Right cardiac atrium (tissue), 5 donors: ENCODE measurements at regions not wholly inside any gene's neighbourhood (a gene's known extent, or its start where the extent isn't known, plus 50 kb on each side); places are given as distances from the start of the nearest gene placed in this dataset.

Experiments used
- ATAC-seq, 2 donors: fragments of 200-7000 bp; cut with Tn5 transposase; one replicate each; pipeline versions ENCODE4 v1.8.0 to v1.9.1; 2020; ENCODE audit warnings: moderate library complexity in 2 of 2, mild to moderate bottlenecking in 1 of 2
- DNase-seq, 3 donors: peaks; one replicate each; pipeline ENCODE4 v3.0.0-alpha.2; 2020
- H3K27ac ChIP-seq: one replicate; pipeline ENCODE4 v1.5.1; 2013; ENCODE audit warnings: mild to moderate bottlenecking, low read length, control low read depth, moderate library complexity
- H3K27me3 ChIP-seq: one replicate; pipeline ENCODE4 v1.6.1; 2013; ENCODE audit not compliant: control insufficient read depth, insufficient read depth
- H3K4me1 ChIP-seq: one replicate; pipeline ENCODE4 v1.6.1; 2013; ENCODE audit warnings: low read length; ENCODE audit not compliant: control insufficient read depth, insufficient read depth
- H3K4me3 ChIP-seq: one replicate; pipeline ENCODE4 v1.5.1; 2013; ENCODE audit warnings: low read length, control low read depth
- H3K9me3 ChIP-seq: one replicate; pipeline ENCODE4 v1.6.1; 2013; ENCODE audit warnings: low read length; ENCODE audit not compliant: control insufficient read depth
- WGBS: extraction: QIAGEN DNeasy Blood & Tissue Kit; methylation state at CpG from one replicate; pipeline ENCODE4 v1.1.7; 2013; 5-methylcytosine and 5-hydroxymethylcytosine counted together
- intact Hi-C, 4 donors: fragments of 100-400 bp; cut with DNase I; formaldehyde crosslinking; loops; one replicate each; pipeline versions ENCODE4 v1.11.0 to v1.14.0; 2022 to 2023
- donor health status: healthy with polysubstance abuse.
- donor health status: DM: no; HTN: yes; CAD: no.
- donor health status: DM: no; HTN: no; CAD: no.
- donor health status: DM: no; HTN: yes; CAD: no; lungs with severe emphysema.
- donor health status: DM: yes; HTN: yes; CAD: no.

DNA sequence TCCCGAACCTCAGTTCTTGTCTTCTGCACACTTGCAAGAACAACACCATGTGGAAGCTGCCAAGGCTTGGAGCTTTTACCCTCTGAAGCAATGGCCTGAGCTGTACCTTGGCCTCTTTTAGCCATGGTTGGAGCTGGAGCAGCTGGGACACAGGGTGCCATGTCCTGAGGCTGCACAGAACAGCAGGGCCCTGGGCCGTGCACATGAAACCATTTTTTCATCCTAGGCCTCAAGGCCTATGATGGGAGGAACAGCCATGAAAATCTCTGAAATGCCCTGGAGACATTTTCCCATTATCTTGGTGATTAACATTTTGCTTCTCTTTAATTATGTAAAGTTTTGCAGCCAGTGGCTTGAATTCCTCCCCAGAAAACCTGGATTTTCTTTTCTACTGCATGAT is 817.8 kb upstream of the CXADR start:
- no peak overlapping the region for H3K27ac ChIP-seq
- no peaks in the 10 kb centered on the region for H3K27me3 ChIP-seq
- H3K4me1 ChIP-seq = no peaks in the 10 kb centered on the region
- no peaks in the 10 kb centered on the region for H3K9me3 ChIP-seq
- H3K4me3 ChIP-seq = no peak overlapping the region
- 91% methylated on average over 2 of the region's 2 CpGs for WGBS
- ATAC-seq (no peak), DNase-seq (no peak)
- intact Hi-C loops = no loop called here

DNA sequence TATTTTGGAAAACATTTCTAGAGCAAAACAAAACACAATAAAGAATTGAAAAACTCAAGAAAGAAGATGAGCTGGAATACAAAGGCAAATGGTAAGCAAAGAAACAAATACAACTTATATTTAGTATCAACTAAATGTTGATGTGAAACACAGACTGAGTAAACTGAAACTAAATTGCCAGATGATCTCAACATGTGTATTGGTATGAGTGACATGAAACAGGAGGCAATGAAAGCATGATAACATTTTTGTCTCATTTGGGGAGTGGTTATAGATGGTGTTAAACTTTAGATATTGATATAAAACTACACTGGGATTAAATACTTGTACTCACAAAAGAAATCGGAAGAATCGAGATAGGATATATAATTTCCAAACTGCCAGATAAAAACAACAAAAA is 805.6 kb upstream of the CXADR start:
- intact Hi-C loops = no loop called here
- 67% methylated on average over 2 of the region's 2 CpGs for WGBS
- Histone ChIP-seq H3K4me3 (no peak overlapping the region), H3K27ac (no peak overlapping the region), H3K9me3 (no peaks in the 10 kb centered on the region), H3K27me3 (no peaks in the 10 kb centered on the region), H3K4me1 (no peaks in the 10 kb centered on the region)
- DNase-seq (no peak), ATAC-seq (no peak)

DNA sequence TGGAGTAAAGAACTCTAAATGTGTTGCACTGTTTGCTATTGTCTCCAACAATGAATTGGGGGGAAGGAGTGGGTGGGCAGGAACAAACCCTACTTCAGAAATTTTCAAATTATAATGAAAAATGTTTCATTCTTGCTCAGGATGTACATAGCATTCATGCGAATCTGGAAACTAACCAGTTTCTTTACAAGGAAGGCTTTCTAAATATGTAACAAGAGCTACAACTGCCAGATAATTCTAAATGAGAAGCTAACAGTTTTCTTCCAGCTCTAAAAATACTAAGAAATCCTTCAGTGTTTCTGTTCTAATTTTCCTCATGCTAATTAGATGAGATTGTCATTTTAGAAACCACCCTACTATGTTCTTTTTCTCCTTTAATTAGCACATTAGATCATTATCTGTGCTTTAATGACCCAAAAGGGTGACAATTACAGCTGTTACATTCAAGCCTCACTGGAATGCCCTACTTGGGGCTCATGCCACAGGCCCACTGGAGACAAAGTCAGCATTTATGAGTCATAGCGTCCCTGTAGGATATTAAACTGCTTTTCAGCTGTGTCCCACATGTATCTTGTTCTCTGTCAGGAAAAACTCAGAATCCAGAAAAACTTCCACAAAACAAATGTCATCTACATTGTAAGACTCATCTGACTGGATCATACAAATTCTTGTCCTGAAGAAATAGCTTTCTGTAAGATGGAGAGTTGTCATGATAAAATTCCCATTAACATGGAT is 804.6 kb upstream of the CXADR start:
- no peak overlapping the region for H3K4me3 ChIP-seq
- DNase-seq (no peak), ATAC-seq (peak; percentile 68 to 76)
- WGBS = 55% methylated on average over 2 of the region's 2 CpGs
- no peaks in the 10 kb centered on the region for H3K4me1 ChIP-seq
- no peaks in the 10 kb centered on the region for H3K27me3 ChIP-seq
- no peaks in the 10 kb centered on the region for H3K9me3 ChIP-seq
- H3K27ac ChIP-seq = no peak overlapping the region
- intact Hi-C loops = no loop called here

DNA sequence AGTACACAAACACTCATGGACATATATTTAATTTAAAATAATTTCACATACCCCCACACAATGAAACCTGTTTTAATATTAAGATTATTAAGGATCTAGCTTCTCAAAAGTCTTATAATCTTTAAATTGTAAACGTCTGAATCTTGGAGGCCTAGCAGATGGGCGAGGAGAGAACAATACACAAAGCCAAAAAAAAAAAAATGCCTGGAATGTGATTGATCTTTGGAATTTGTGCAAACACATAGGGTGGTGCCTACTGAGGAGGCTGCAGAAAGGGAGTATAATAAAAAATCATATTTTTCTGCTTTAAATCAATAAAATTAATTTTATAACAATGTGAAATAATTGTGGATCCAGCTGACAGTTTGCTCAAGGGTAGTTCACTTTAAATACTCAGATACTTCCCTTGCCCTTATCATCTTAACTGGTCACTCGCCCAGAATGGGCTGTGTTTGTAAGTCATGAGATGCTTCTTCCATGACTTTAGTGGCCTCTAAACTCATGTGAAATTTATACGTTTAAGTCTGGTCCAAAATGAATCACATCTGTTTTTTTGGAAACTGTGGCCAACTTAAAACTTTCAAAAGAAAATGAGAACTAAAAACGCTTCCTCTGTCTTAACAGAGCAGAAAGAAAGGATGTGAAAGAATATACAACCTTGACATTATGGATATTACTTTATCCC is 802.8 kb upstream of the CXADR start:
- no peak overlapping the region for H3K4me3 ChIP-seq
- H3K27ac ChIP-seq = no peak overlapping the region
- H3K9me3 ChIP-seq = no peaks in the 10 kb centered on the region
- intact Hi-C loops = no loop called here
- peak in 2 of 3 donors; percentile 22 to 47 for DNase-seq
- no peaks in the 10 kb centered on the region for H3K4me1 ChIP-seq
- 39% methylated on average over 5 of the region's 5 CpGs for WGBS
- ATAC-seq = peak in 1 of 2 donors; percentile 86
- no peaks in the 10 kb centered on the region for H3K27me3 ChIP-seq

DNA sequence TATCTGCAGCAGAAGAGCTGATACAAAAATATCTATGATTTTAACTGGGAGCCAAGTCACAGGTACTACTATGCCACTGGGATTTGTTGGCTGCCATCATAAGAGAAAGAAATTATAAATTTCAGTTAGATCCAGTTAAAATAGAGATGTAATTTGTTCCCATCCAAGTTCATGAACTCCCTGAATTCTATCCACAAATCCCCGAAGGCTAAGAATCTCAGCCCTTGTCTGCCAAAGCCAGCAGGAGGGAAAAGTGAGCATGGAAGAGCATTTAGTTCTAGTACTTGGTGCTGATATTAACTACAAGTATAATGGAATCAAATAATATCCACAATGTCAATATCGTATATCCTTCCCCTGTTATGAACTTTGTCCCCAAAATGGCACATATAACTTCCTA is 801.1 kb upstream of the CXADR start:
- DNase-seq (no peak), ATAC-seq (no peak)
- no peaks in the 10 kb centered on the region for H3K4me1 ChIP-seq
- no peak overlapping the region for H3K27ac ChIP-seq
- intact Hi-C loops = no loop called here
- no peaks in the 10 kb centered on the region for H3K9me3 ChIP-seq
- H3K27me3 ChIP-seq = no peaks in the 10 kb centered on the region
- no peak overlapping the region for H3K4me3 ChIP-seq
- WGBS = 79% methylated on average over 2 of the region's 2 CpGs

DNA sequence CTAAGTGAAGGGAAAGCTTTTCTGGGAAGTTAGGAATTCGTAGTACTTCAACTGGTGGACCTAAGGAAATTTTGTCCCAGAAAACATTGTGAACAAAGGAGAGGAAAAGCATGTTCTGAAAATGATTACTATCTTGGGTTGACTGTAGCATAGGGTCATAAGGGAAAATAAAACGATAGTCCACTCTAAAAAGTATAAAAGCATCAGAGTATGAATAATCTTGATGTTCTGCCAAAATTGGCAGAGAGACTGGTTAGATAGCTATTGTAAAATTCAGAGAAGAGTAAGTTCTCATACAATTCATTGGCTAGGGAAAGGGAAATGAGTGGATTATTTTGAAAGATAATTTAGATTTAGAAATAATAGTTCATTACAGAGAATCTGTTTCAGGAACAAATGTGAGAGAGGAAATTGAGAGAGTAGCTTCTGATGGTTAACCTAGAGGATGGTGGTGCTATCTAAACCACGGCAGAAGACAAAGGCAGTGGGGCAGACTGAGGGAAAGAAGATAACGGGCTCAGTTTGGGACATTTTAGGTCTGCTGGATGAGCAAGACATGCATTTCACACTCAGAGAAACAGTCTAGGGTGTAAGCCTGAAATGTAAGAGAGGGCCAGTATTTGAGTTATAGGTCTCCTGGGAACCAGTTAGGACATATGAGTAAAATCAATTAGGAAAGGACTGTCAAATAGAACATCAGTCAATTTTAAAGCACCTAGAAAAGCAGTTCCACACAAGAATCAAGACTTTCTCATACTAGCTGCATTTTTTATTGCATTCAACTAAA is 799.3 kb upstream of the CXADR start:
- no peaks in the 10 kb centered on the region for H3K27me3 ChIP-seq
- no peaks in the 10 kb centered on the region for H3K4me1 ChIP-seq
- H3K9me3 ChIP-seq = no peaks in the 10 kb centered on the region
- DNase-seq (no peak), ATAC-seq (peak in 1 of 2 donors; percentile 20)
- no peak overlapping the region for H3K27ac ChIP-seq
- H3K4me3 ChIP-seq = no peak overlapping the region
- intact Hi-C loops = no loop called here
- 51% methylated on average over 4 of the region's 4 CpGs for WGBS

DNA sequence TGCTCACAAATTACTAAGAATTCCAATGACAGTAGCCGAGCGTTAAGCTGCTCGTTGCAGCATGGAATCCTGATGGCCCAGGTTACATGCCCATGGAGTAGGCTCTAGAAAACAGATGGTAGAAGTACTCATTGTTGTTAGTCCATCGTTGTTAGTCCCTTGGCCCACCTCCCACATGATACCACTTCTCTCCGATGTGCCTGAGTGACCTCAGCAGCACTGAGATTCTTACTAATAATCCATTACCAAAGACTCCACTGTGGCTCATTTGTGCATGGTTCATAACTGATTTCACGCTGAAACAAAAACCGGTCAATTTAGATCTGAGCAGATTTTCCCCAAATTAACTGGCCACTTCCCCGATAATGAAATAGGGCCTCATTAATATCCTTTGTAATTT is 772.3 kb upstream of the CXADR start:
- WGBS = 66% methylated on average over 8 of the region's 8 CpGs
- ATAC-seq (no peak), DNase-seq (no peak)
- Histone ChIP-seq H3K4me3 (no peak overlapping the region), H3K27me3 (no peaks in the 10 kb centered on the region), H3K27ac (no peak overlapping the region), H3K9me3 (no peaks in the 10 kb centered on the region), H3K4me1 (no peaks in the 10 kb centered on the region)
- intact Hi-C loops = no loop called here

DNA sequence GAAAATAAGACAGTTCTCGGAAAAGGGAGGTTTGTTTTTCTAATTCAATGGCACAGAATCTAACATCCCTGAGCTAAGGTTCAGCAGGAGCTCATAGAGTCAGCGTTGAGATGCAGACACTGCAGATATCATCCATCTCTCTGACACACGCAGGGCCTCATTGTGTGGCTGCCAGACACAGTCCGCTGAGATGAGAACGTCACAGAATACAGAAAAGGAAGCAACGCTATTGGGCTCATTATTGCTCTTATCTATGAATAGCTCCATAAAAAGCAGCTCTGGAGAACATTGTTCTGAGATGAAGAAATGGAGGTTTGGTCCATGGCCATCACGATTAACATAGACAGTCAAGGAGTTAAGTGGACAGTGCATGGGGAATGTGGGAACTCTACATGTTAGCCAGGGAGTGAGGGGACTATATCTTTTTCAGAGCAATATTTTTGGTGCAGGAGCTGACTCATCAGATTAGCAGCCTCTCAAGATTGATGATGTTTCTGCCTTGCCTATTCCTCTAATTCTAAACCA is 771.6 kb upstream of the CXADR start:
- no peak overlapping the region for H3K4me3 ChIP-seq
- no peaks in the 10 kb centered on the region for H3K4me1 ChIP-seq
- H3K9me3 ChIP-seq = no peaks in the 10 kb centered on the region
- DNase-seq (peak; percentile 21 to 76 (median 66)), ATAC-seq (peak; percentile 85 to 92)
- 25% methylated on average over 7 of the region's 7 CpGs for WGBS
- no peaks in the 10 kb centered on the region for H3K27me3 ChIP-seq
- H3K27ac ChIP-seq = no peak overlapping the region
- intact Hi-C loops = no loop called here

DNA sequence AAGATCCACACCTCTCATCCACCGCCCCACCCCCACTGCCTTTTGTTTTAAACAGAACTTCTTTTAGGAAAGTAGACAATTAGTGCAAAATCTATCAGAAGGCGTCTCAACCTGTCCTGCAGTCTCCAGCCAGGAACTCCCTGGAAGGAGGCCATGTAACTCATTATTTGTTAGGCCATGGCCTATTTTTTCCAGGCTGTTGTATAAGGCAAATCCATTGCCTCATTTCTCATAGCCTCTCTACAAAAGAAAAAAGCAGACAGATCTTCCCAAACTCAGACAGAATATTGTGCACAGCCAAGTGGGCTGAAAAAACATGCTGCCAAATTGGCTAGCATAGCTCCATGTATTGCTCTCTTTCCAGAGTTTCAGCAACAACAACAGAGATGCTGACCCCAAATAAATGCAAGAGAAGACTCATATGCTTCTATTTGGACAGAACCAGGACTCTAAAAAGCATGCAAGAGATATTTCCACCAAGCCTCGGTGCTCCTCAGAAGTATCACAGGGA is 770.7 kb upstream of the CXADR start:
- Histone ChIP-seq H3K4me1 (no peaks in the 10 kb centered on the region), H3K27me3 (no peaks in the 10 kb centered on the region), H3K27ac (no peak overlapping the region), H3K4me3 (no peak overlapping the region), H3K9me3 (no peaks in the 10 kb centered on the region)
- DNase-seq (peak; percentile 24 to 72 (median 28)), ATAC-seq (peak; percentile 71 to 80)
- 58% methylated on average over 3 of the region's 3 CpGs for WGBS
- intact Hi-C loops = no loop called here

DNA sequence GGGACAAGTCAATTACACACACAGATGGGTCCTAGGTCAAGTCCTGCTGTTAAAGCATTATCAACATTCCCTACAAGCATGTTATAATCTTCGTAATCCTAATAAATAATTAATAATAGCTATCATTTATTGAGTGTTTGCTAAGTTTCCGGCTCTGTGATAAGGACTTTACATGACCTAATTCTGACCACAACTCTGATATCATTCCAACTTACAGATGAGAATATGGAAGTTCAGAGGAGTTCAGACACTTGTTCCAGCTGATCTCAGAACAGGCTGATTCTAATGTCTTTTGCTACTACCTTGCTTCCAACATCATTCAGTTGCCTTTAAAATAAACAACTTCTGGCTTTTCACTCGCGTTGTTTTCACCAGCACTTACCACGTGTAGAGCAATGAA is 770.1 kb upstream of the CXADR start:
- DNase-seq (no peak), ATAC-seq (no peak)
- Histone ChIP-seq H3K27me3 (no peaks in the 10 kb centered on the region), H3K4me1 (no peaks in the 10 kb centered on the region), H3K27ac (no peak overlapping the region), H3K9me3 (no peaks in the 10 kb centered on the region), H3K4me3 (no peak overlapping the region)
- intact Hi-C loops = no loop called here
- WGBS = 68% methylated on average over 5 of the region's 5 CpGs

DNA sequence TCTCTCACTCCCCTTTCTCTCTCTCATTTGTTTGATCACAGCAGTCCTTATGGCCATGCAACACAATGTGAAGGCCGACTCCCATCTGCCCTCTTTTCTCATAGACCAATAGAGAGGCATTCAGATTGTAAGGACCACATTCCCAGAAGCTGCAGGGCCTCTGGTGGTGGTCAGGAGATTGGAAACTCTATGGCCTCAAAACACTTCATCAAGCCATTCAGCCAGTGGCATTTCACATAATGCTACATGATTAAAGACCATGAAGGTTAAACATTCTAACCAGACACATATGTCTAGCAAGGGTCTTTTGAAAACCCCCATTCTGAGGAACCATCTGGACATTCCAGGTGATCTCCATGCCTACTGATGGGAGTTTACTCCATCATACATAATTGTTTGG is 769.5 kb upstream of the CXADR start:
- 87% methylated on average over 1 of the region's 1 CpG for WGBS
- Histone ChIP-seq H3K27ac (no peak overlapping the region), H3K27me3 (no peaks in the 10 kb centered on the region), H3K9me3 (no peaks in the 10 kb centered on the region), H3K4me1 (no peaks in the 10 kb centered on the region), H3K4me3 (no peak overlapping the region)
- intact Hi-C loops = no loop called here
- ATAC-seq = no peak
- no peak for DNase-seq
